Panc1 (cell line): ENCODE measurements at regions not wholly inside any gene's neighbourhood (a gene's known extent, or its start where the extent isn't known, plus 50 kb on each side); places are given as distances from the start of the nearest gene placed in this dataset.

ENCODE experiments used
- POLR2AphosphoS5 ChIP-seq: IDR thresholded peaks from 2 replicates; pipeline ENCODE4 v1.6.1; 2012; ENCODE audit warnings: mild to moderate bottlenecking, low read depth, low read length, moderate library complexity
- SIN3A ChIP-seq: IDR thresholded peaks from 2 replicates; pipeline ENCODE4 v1.6.1; 2012; ENCODE audit warnings: low read depth, mild to moderate bottlenecking, low read length, moderate library complexity, borderline replicate concordance; ENCODE audit not compliant: insufficient read depth
- TCF7L2 ChIP-seq: IDR thresholded peaks from 2 replicates; pipeline ENCODE4 v1.6.1; 2011; ENCODE audit warnings: mild to moderate bottlenecking, low read depth, low read length, inconsistent platforms
- TF ChIP-seq, protein P1 (sequence below): fragments of 450-650 bp; IDR thresholded peaks from 2 replicates; pipeline ENCODE4 v1.5.1; 2017; ENCODE audit warnings: mild to moderate bottlenecking
- TF ChIP-seq, protein P2 (sequence below), 2 experiments: IDR thresholded peaks; 2 replicates each; pipeline ENCODE4 v1.6.1; 2011 to 2012; ENCODE audit warnings: low read depth in 2 of 2, control low read depth in 1 of 2, low read length in 1 of 2, mild to moderate bottlenecking in 1 of 2, moderate library complexity in 1 of 2; ENCODE audit not compliant: insufficient read depth in 1 of 2

DNA sequence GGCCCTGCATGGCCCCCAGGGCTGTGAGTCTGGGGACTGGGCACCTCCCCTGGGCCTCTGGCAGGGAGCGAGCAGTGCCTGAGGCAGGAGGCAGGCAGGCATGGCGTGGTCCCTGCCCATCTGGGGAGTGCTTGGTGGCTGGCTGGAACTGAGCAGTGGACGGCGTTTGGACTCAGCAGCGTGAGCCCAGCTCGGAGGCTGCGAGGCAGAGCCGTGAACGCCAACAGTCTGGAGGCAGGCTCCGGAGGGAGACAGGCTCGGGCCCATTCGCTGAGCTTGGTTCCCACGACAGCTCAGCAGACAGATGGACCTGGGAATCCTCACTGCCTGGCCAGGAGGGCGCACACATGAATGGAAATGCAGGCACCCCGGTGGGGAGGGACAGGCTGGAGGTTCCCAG is 160.7 kb upstream of the POU3F1 start:
- TF ChIP-seq, protein P1, sequence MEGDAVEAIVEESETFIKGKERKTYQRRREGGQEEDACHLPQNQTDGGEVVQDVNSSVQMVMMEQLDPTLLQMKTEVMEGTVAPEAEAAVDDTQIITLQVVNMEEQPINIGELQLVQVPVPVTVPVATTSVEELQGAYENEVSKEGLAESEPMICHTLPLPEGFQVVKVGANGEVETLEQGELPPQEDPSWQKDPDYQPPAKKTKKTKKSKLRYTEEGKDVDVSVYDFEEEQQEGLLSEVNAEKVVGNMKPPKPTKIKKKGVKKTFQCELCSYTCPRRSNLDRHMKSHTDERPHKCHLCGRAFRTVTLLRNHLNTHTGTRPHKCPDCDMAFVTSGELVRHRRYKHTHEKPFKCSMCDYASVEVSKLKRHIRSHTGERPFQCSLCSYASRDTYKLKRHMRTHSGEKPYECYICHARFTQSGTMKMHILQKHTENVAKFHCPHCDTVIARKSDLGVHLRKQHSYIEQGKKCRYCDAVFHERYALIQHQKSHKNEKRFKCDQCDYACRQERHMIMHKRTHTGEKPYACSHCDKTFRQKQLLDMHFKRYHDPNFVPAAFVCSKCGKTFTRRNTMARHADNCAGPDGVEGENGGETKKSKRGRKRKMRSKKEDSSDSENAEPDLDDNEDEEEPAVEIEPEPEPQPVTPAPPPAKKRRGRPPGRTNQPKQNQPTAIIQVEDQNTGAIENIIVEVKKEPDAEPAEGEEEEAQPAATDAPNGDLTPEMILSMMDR = no peak
- TF ChIP-seq, protein P2, sequence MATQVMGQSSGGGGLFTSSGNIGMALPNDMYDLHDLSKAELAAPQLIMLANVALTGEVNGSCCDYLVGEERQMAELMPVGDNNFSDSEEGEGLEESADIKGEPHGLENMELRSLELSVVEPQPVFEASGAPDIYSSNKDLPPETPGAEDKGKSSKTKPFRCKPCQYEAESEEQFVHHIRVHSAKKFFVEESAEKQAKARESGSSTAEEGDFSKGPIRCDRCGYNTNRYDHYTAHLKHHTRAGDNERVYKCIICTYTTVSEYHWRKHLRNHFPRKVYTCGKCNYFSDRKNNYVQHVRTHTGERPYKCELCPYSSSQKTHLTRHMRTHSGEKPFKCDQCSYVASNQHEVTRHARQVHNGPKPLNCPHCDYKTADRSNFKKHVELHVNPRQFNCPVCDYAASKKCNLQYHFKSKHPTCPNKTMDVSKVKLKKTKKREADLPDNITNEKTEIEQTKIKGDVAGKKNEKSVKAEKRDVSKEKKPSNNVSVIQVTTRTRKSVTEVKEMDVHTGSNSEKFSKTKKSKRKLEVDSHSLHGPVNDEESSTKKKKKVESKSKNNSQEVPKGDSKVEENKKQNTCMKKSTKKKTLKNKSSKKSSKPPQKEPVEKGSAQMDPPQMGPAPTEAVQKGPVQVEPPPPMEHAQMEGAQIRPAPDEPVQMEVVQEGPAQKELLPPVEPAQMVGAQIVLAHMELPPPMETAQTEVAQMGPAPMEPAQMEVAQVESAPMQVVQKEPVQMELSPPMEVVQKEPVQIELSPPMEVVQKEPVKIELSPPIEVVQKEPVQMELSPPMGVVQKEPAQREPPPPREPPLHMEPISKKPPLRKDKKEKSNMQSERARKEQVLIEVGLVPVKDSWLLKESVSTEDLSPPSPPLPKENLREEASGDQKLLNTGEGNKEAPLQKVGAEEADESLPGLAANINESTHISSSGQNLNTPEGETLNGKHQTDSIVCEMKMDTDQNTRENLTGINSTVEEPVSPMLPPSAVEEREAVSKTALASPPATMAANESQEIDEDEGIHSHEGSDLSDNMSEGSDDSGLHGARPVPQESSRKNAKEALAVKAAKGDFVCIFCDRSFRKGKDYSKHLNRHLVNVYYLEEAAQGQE (IDR thresholded peaks at IDR 0.05; ENCODE audit: insufficient read depth in 1 of 2, low read depth in 2 of 2, low read length in 1 of 2) = no peak
- TF ChIP-seq POLR2AphosphoS5 (no peak), TCF7L2 (no peak), SIN3A (no peak)
